GM23338 (cell line): ENCODE measurements at regions not wholly inside any gene's neighbourhood (a gene's known extent, or its start where the extent isn't known, plus 50 kb on each side); places are given as distances from the start of the nearest gene placed in this dataset.

Source experiments
- ATAC-seq: fragments of 200-7000 bp; cut with Tn5 transposase; 3 replicates; pipeline ENCODE4 v1.9.1; 2020
- DNase-seq: peaks from one replicate; pipeline ENCODE4 v3.0.0-alpha.2; 2015; ENCODE audit warnings: low spot score
- H2AFZ ChIP-seq: fragments of 200-600 bp; sonication (generic); 2 replicates; pipeline ENCODE4 v1.8.0; 2016; ENCODE audit warnings: antibody characterized with exemption, mild to moderate bottlenecking, moderate library complexity
- H3F3A ChIP-seq: fragments of 200-600 bp; sonication (generic); replicated peaks from 2 replicates; pipeline ENCODE4 v1.8.0; 2017; ENCODE audit warnings: antibody characterized with exemption, mixed run types, low read depth
- H3K27ac ChIP-seq: fragments of 200-600 bp; sonication (generic); 2 replicates; pipeline ENCODE4 v1.6.1; 2016; ENCODE audit warnings: low read depth
- H3K27me3 ChIP-seq: fragments of 200-600 bp; sonication (generic); 2 replicates; pipeline ENCODE4 v1.8.0; 2016; ENCODE audit warnings: mild to moderate bottlenecking, mixed run types, moderate library complexity; ENCODE audit not compliant: insufficient read depth
- H3K36me3 ChIP-seq: fragments of 200-600 bp; sonication (generic); 2 replicates; pipeline ENCODE4 v1.8.0; 2016; ENCODE audit warnings: mild to moderate bottlenecking; ENCODE audit not compliant: insufficient read depth
- H3K4me1 ChIP-seq: fragments of 200-600 bp; sonication (generic); 2 replicates; pipeline ENCODE4 v1.8.0; 2016; ENCODE audit warnings: mild to moderate bottlenecking, moderate library complexity; ENCODE audit not compliant: insufficient read depth
- H3K4me2 ChIP-seq: fragments of 200-600 bp; sonication (generic); 2 replicates; pipeline ENCODE4 v1.7.1; 2017; ENCODE audit warnings: mixed run types
- H3K4me3 ChIP-seq: fragments of 200-600 bp; sonication (generic); 2 replicates; pipeline ENCODE4 v1.6.1; 2016; ENCODE audit warnings: mixed run types
- H3K79me2 ChIP-seq: fragments of 200-600 bp; sonication (generic); replicated peaks from 2 replicates; pipeline ENCODE4 v1.8.0; 2017; ENCODE audit warnings: mild to moderate bottlenecking; ENCODE audit not compliant: insufficient read depth
- H3K9me2 ChIP-seq: fragments of 200-600 bp; sonication (generic); 2 replicates; pipeline ENCODE4 v1.8.0; 2017; ENCODE audit not compliant: insufficient read depth
- H4K20me1 ChIP-seq: fragments of 200-600 bp; sonication (generic); replicated peaks from 2 replicates; pipeline ENCODE4 v1.8.0; 2017; ENCODE audit warnings: mild to moderate bottlenecking; ENCODE audit not compliant: insufficient read depth
- H3K27ac Mint-ChIP-seq: 2 replicates; pipeline ENCODE4 v1.8.0; 2020; ENCODE audit warnings: inconsistent platforms, mild to moderate bottlenecking, moderate library complexity, mixed read lengths
- H3K27me3 Mint-ChIP-seq: 3 replicates; pipeline ENCODE4 v1.8.0; 2022; ENCODE audit warnings: low read depth, mild to moderate bottlenecking, moderate library complexity, mixed read lengths, inconsistent platforms; ENCODE audit not compliant: insufficient read depth, poor library complexity
- H3K36me3 Mint-ChIP-seq: 3 replicates; pipeline ENCODE4 v1.8.0; 2021; ENCODE audit warnings: low read depth, mild to moderate bottlenecking, inconsistent platforms, moderate library complexity, mixed read lengths
- H3K4me1 Mint-ChIP-seq: 3 replicates; pipeline ENCODE4 v1.8.0; 2020; ENCODE audit warnings: mild to moderate bottlenecking, inconsistent platforms, mixed read lengths
- H3K4me3 Mint-ChIP-seq: 3 replicates; pipeline ENCODE4 v1.8.0; 2021; ENCODE audit warnings: moderate library complexity, mild to moderate bottlenecking, inconsistent platforms, mixed read lengths
- H3K9me3 Mint-ChIP-seq: 3 replicates; pipeline ENCODE4 v1.8.0; 2020; ENCODE audit warnings: moderate library complexity, mild to moderate bottlenecking, inconsistent platforms, mixed read lengths
- CREB1 ChIP-seq: fragments of 250-450 bp; sonication (Bioruptor Pico); IDR thresholded peaks from 2 replicates; pipeline ENCODE4 v1.5.0; 2020; ENCODE audit warnings: low read depth, mild to moderate bottlenecking, moderate library complexity
- CTCF ChIP-seq, 2 experiments: fragments of 200-600 bp in 1 of 2; sonication (generic) in 1 of 2; conservative IDR thresholded peaks; 2 replicates each; pipeline versions ENCODE4 v1.5.1 to v1.6.1; 2016 to 2017; ENCODE audit warnings: antibody characterized with exemption in 2 of 2, low read depth in 2 of 2, mild to moderate bottlenecking in 2 of 2, moderate library complexity in 1 of 2
- EZH2phosphoT487 ChIP-seq: fragments of 200-600 bp; sonication (generic); IDR thresholded peaks from one replicate; pipeline ENCODE4 v1.8.1; 2018; ENCODE audit warnings: antibody characterized with exemption; ENCODE audit not compliant: unreplicated experiment
- JUNB ChIP-seq: IDR thresholded peaks from one replicate; pipeline ENCODE4 v1.6.1; 2016; ENCODE audit warnings: antibody characterized with exemption; ENCODE audit not compliant: unreplicated experiment
- POLR2AphosphoS5 ChIP-seq: IDR thresholded peaks from 2 replicates; pipeline ENCODE4 v1.6.1; 2016; ENCODE audit warnings: antibody characterized with exemption, low read depth
- REST ChIP-seq: IDR thresholded peaks from one replicate; pipeline ENCODE4 v1.6.1; 2018; ENCODE audit warnings: antibody characterized with exemption; ENCODE audit not compliant: unreplicated experiment
- STAT1 ChIP-seq: IDR thresholded peaks from one replicate; pipeline ENCODE4 v1.6.1; 2016; ENCODE audit warnings: antibody characterized with exemption; ENCODE audit not compliant: unreplicated experiment
- ZNF114 ChIP-seq: fragments of 250-450 bp; sonication (Bioruptor Pico); IDR thresholded peaks from 2 replicates; pipeline ENCODE4 v1.5.0; 2020; ENCODE audit warnings: mild to moderate bottlenecking, moderate library complexity
- TF ChIP-seq, protein P1 (sequence below): fragments of 250-450 bp; sonication (Bioruptor Pico); IDR thresholded peaks from 2 replicates; pipeline ENCODE4 v1.5.0; 2020; ENCODE audit warnings: mild to moderate bottlenecking, moderate library complexity

DNA sequence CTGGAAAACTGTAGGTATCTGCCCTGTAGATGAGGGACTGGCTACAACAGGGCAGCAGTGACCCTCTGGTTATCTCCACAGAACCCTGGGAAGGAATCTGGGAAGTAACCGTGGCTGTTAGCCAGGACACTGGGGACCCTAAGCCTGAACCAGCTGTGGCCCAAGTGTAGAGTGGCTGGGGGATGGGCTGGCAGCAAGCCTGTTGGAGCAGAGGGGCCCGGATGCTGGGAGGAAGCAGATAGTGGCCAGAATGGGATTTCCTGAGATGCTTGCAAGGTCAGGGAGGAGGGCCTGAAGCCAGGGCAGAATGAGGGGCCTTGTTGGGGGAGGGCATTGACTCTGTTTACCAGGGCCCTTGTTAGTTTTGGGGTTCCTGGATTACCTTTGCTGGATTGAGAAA lies 161.0 kb upstream of the EOLA2 start (continued):
- TF ChIP-seq, protein P1, sequence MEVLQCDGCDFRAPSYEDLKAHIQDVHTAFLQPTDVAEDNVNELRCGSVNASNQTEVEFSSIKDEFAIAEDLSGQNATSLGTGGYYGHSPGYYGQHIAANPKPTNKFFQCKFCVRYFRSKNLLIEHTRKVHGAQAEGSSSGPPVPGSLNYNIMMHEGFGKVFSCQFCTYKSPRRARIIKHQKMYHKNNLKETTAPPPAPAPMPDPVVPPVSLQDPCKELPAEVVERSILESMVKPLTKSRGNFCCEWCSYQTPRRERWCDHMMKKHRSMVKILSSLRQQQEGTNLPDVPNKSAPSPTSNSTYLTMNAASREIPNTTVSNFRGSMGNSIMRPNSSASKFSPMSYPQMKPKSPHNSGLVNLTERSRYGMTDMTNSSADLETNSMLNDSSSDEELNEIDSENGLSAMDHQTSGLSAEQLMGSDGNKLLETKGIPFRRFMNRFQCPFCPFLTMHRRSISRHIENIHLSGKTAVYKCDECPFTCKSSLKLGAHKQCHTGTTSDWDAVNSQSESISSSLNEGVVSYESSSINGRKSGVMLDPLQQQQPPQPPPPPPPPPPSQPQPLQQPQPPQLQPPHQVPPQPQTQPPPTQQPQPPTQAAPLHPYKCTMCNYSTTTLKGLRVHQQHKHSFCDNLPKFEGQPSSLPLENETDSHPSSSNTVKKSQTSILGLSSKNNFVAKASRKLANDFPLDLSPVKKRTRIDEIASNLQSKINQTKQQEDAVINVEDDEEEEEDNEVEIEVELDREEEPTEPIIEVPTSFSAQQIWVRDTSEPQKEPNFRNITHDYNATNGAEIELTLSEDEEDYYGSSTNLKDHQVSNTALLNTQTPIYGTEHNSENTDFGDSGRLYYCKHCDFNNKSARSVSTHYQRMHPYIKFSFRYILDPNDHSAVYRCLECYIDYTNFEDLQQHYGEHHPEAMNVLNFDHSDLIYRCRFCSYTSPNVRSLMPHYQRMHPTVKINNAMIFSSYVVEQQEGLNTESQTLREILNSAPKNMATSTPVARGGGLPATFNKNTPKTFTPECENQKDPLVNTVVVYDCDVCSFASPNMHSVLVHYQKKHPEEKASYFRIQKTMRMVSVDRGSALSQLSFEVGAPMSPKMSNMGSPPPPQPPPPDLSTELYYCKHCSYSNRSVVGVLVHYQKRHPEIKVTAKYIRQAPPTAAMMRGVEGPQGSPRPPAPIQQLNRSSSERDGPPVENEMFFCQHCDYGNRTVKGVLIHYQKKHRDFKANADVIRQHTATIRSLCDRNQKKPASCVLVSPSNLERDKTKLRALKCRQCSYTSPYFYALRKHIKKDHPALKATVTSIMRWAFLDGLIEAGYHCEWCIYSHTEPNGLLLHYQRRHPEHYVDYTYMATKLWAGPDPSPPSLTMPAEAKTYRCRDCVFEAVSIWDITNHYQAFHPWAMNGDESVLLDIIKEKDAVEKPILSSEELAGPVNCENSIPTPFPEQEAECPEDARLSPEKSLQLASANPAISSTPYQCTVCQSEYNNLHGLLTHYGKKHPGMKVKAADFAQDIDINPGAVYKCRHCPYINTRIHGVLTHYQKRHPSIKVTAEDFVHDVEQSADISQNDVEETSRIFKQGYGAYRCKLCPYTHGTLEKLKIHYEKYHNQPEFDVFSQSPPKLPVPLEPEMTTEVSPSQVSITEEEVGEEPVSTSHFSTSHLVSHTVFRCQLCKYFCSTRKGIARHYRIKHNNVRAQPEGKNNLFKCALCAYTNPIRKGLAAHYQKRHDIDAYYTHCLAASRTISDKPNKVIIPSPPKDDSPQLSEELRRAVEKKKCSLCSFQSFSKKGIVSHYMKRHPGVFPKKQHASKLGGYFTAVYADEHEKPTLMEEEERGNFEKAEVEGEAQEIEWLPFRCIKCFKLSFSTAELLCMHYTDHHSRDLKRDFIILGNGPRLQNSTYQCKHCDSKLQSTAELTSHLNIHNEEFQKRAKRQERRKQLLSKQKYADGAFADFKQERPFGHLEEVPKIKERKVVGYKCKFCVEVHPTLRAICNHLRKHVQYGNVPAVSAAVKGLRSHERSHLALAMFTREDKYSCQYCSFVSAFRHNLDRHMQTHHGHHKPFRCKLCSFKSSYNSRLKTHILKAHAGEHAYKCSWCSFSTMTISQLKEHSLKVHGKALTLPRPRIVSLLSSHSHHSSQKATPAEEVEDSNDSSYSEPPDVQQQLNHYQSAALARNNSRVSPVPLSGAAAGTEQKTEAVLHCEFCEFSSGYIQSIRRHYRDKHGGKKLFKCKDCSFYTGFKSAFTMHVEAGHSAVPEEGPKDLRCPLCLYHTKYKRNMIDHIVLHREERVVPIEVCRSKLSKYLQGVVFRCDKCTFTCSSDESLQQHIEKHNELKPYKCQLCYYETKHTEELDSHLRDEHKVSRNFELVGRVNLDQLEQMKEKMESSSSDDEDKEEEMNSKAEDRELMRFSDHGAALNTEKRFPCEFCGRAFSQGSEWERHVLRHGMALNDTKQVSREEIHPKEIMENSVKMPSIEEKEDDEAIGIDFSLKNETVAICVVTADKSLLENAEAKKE (CRISPR knock-in tag), result no peak
- TF ChIP-seq ZNF114 (no peak), JUNB (no peak)

- H3K4me2 ChIP-seq, result no peak overlapping the region
- H3K9me3 Mint-ChIP-seq, result no peaks in the 10 kb centered on the region
- H3K27me3 Mint-ChIP-seq, result no peaks in the 10 kb centered on the region
- TF ChIP-seq STAT1 (no peak), CREB1 (no peak), ZNF114 (no peak), REST (no peak), CTCF (conservative IDR thresholded peaks at IDR 0.05; ENCODE audit: low read depth in 2 of 2) (no peak), EZH2phosphoT487 (no peak), POLR2AphosphoS5 (no peak)
Measured at GRCh38 chrX:150100261-150100660, 162.0 kb upstream of the EOLA2 start.

More at GRCh38 chrX:150100261-150100660, 162.0 kb upstream of the EOLA2 start:
- ATAC-seq (no peak), DNase-seq (no peak)
- no peaks in the 10 kb centered on the region for H3F3A ChIP-seq
- H3K4me3 Mint-ChIP-seq, result no peak overlapping the region
- H3K4me1 Mint-ChIP-seq, result no peaks in the 10 kb centered on the region; the same call in 2 of the 3 replicates
- H2AFZ ChIP-seq, result no peak overlapping the region
- H3K36me3 ChIP-seq, result no peaks in the 10 kb centered on the region
- no peaks in the 10 kb centered on the region for H3K9me2 ChIP-seq
- H4K20me1 ChIP-seq, result no peaks in the 10 kb centered on the region
- no peaks in the 10 kb centered on the region for H3K79me2 ChIP-seq
- no peak overlapping the region for H3K27ac ChIP-seq
- no peak overlapping the region for H3K4me3 ChIP-seq
- no peaks in the 10 kb centered on the region for H3K27me3 ChIP-seq
- no peaks in the 10 kb centered on the region for H3K36me3 Mint-ChIP-seq
- H3K27ac Mint-ChIP-seq, result no peak overlapping the region
- H3K4me1 ChIP-seq, result no peaks in the 10 kb centered on the region
